ENCODE measurements at regions not wholly inside any gene's neighbourhood (a gene's known extent, or its start where the extent isn't known, plus 50 kb on each side); places are given as distances from the start of the nearest gene placed in this dataset.

DNA sequence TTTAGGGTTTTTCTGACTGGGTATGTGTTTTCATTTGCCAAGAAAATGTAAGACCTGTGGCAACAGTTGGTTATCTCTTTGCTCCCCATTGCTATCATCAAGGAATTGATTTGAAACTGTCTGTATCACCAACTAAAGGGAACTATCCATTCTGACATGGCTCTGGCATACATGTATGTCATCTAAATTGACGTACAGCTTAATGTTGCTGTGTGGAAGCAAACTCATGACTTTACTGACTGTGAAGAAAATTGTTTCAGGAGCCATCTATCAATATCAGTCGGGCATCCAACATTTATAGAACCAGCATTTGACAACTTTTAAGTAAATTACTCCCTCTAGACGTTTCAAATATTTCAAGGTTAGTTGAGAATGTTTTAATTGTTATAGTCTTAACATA lies 555.8 kb upstream of the EPHA7 start:
- no peak overlapping the region for H3K27ac ChIP-seq
- intact Hi-C loops (cut with DNase I) = no loop called here
- TF ChIP-seq POLR2A (IDR thresholded peaks at IDR 0.05) = no peak
- TF ChIP-seq, protein P1, sequence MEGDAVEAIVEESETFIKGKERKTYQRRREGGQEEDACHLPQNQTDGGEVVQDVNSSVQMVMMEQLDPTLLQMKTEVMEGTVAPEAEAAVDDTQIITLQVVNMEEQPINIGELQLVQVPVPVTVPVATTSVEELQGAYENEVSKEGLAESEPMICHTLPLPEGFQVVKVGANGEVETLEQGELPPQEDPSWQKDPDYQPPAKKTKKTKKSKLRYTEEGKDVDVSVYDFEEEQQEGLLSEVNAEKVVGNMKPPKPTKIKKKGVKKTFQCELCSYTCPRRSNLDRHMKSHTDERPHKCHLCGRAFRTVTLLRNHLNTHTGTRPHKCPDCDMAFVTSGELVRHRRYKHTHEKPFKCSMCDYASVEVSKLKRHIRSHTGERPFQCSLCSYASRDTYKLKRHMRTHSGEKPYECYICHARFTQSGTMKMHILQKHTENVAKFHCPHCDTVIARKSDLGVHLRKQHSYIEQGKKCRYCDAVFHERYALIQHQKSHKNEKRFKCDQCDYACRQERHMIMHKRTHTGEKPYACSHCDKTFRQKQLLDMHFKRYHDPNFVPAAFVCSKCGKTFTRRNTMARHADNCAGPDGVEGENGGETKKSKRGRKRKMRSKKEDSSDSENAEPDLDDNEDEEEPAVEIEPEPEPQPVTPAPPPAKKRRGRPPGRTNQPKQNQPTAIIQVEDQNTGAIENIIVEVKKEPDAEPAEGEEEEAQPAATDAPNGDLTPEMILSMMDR (IDR thresholded peaks at IDR 0.05) = no peak

DNA sequence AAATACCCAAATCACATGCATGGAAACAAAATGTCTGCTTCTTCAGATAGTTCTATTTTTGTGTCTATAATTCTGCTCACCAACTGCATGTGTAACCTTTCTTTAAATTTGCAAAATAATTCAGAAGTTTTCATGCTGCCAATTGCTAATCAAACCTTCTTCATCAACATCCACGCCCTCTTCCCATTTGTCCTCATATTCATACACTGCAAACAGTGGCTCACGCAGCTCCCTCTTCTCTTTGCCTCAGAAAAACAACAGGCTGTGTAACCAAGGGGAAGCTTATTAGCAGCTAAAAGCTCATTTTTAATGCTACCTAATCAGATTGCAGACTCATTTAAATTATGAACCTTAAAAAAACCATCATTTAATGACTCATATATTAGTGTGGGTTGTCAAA lies 555.0 kb upstream of the EPHA7 start:
- no peaks in the 10 kb centered on the region for H3K9me3 ChIP-seq (replicated peaks in 1 of 3)
- TF ChIP-seq, protein P1 (IDR thresholded peaks at IDR 0.05) = no peak
- TF ChIP-seq POLR2A (IDR thresholded peaks at IDR 0.05) = no peak
- no peaks in the 10 kb centered on the region for H3K36me3 ChIP-seq (replicated peaks in 1 of 2)
- no peaks in the 10 kb centered on the region for H3K27me3 ChIP-seq
- 47 to 58% (median 51%) methylated on average over 2 of the region's 2 CpGs for WGBS, 4 donors
- DNase-seq = no peak
- H3K4me3 ChIP-seq = no peak overlapping the region
- H3K4me1 ChIP-seq (replicated peaks in 1 of 2) = no peaks in the 10 kb centered on the region
- H3K27ac ChIP-seq = no peak overlapping the region
- intact Hi-C loops (cut with DNase I) = no loop called here

More for the DNA sequence above, 555.8 kb upstream of the EPHA7 start:
- H3K27me3 ChIP-seq = no peaks in the 10 kb centered on the region
- no peak overlapping the region for H3K4me3 ChIP-seq
- no peak for DNase-seq
- H3K36me3 ChIP-seq (replicated peaks in 1 of 2) = no peaks in the 10 kb centered on the region
- 42 to 53% (median 43%) methylated on average over 3 of the region's 3 CpGs for WGBS, 4 donors
- no peaks in the 10 kb centered on the region for H3K9me3 ChIP-seq (replicated peaks in 1 of 3)
- no peaks in the 10 kb centered on the region for H3K4me1 ChIP-seq (replicated peaks in 1 of 2)

DNA sequence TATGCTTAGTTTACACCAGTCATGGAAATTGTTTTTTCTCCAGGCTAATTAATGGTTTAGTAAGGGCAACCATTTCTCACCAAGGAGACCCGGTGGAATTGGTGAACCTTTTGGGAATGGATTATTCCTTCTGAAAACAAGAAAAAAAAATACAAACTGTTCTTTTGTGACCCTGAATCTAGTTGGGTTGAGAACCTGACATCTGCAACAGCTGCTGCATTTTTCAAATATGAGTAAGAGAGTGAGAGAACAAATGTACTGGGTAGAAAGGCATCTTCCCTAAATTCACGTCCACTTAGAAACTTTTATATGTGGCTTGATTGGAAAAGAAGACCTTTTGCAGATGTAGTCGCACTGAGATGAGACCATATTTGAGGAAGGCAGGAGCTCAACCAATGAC lies 553.4 kb upstream of the EPHA7 start:
- no peaks in the 10 kb centered on the region for H3K9me3 ChIP-seq (replicated peaks in 1 of 3)
- DNase-seq = no peak
- no peaks in the 10 kb centered on the region for H3K27me3 ChIP-seq
- no peak overlapping the region for H3K4me3 ChIP-seq
- no peaks in the 10 kb centered on the region for H3K4me1 ChIP-seq (replicated peaks in 1 of 2)
- 66 to 73% (median 71%) methylated on average over 3 of the region's 3 CpGs for WGBS, 4 donors
- H3K27ac ChIP-seq = no peak overlapping the region
- intact Hi-C loops (cut with DNase I) = no loop called here
- TF ChIP-seq, protein P1 (IDR thresholded peaks at IDR 0.05) = no peak
- TF ChIP-seq POLR2A (IDR thresholded peaks at IDR 0.05) = no peak
- H3K36me3 ChIP-seq (replicated peaks in 1 of 2) = no peaks in the 10 kb centered on the region

DNA sequence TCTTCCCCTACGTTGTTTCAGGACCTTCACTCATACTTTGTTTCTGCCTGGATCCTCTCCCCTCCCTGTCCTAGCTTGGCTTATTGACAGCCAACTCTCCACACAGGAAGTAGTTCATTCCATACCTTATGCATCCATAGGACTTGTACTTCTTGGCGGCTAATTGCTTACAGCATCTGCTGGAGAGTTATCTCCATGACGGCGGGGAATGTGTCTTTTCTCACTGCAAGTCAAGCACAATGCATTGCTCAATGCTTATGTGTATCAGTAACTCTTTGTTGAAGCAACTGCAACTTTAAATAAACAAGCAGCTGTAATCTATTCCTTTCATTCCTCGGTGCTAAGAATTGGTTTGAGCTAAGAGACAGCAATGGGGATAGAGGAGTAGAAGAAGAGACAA lies 551.3 kb upstream of the EPHA7 start:
- WGBS, 4 donors = 57 to 74% (median 67%) methylated on average over 5 of the region's 5 CpGs
- intact Hi-C loops (cut with DNase I) = no loop called here

More for the DNA sequence above, 551.3 kb upstream of the EPHA7 start:
- Histone ChIP-seq H3K27me3 (no peaks in the 10 kb centered on the region), H3K36me3 (replicated peaks in 1 of 2) (no peaks in the 10 kb centered on the region), H3K27ac (no peak overlapping the region), H3K4me1 (replicated peaks in 1 of 2) (no peaks in the 10 kb centered on the region), H3K4me3 (no peak overlapping the region), H3K9me3 (replicated peaks in 1 of 3) (no peaks in the 10 kb centered on the region)
- DNase-seq = no peak
- no peak for TF ChIP-seq POLR2A (IDR thresholded peaks at IDR 0.05)
- TF ChIP-seq, protein P1 (IDR thresholded peaks at IDR 0.05) = no peak

Measured in adrenal gland (tissue), 9 donors.